ENCODE measurements at regions not wholly inside any gene's neighbourhood (a gene's known extent, or its start where the extent isn't known, plus 50 kb on each side); places are given as distances from the start of the nearest gene placed in this dataset.

GRCh38 chr12:90013409-90013808, 304.8 kb upstream of the ATP2B1 start:
- H3K9me3 ChIP-seq (ENCODE audit: low read depth, low read length): no peaks in the 10 kb centered on the region
- H3K4me3 ChIP-seq: no peak overlapping the region
- DNase-seq (ENCODE audit: low read depth, low spot score): no peak
- no peak overlapping the region for H3K9ac ChIP-seq (ENCODE audit: insufficient read length)
- H3K36me3 ChIP-seq (ENCODE audit: insufficient read depth, low read length): no peaks in the 10 kb centered on the region
- TF ChIP-seq EZH2 (IDR thresholded peaks at IDR 0.05) (no peak), FOXP2 (optimal IDR thresholded peaks at IDR 0.05; ENCODE audit: control extremely low read depth, extremely low read length, insufficient read depth) (no peak), POLR2AphosphoS5 (IDR thresholded peaks at IDR 0.05; ENCODE audit: borderline replicate concordance, low read depth, low read length) (no peak)
- no peak overlapping the region for H3K27ac ChIP-seq

GRCh38 chr12:90010089-90010488, 301.5 kb upstream of the ATP2B1 start:
- H3K27ac ChIP-seq: no peak overlapping the region
- TF ChIP-seq POLR2AphosphoS5 (IDR thresholded peaks at IDR 0.05; ENCODE audit: borderline replicate concordance, low read depth, low read length): no peak
- TF ChIP-seq FOXP2 (optimal IDR thresholded peaks at IDR 0.05; ENCODE audit: control extremely low read depth, extremely low read length, insufficient read depth): no peak
- TF ChIP-seq EZH2 (IDR thresholded peaks at IDR 0.05): no peak
- H3K9me3 ChIP-seq (ENCODE audit: low read depth, low read length): no peaks in the 10 kb centered on the region
- H3K9ac ChIP-seq (ENCODE audit: insufficient read length): no peak overlapping the region
- no peaks in the 10 kb centered on the region for H3K36me3 ChIP-seq (ENCODE audit: insufficient read depth, low read length)
- no peak for DNase-seq (ENCODE audit: low read depth, low spot score)
- H3K4me3 ChIP-seq: no peak overlapping the region

- H3K36me3 ChIP-seq (ENCODE audit: insufficient read depth, low read length): no peaks in the 10 kb centered on the region
- H3K27ac ChIP-seq: no peak overlapping the region
- H3K4me3 ChIP-seq: no peak overlapping the region
- DNase-seq (ENCODE audit: low read depth, low spot score): no peak
- TF ChIP-seq POLR2AphosphoS5 (IDR thresholded peaks at IDR 0.05; ENCODE audit: borderline replicate concordance, low read depth, low read length) (no peak), FOXP2 (optimal IDR thresholded peaks at IDR 0.05; ENCODE audit: control extremely low read depth, extremely low read length, insufficient read depth) (no peak), EZH2 (IDR thresholded peaks at IDR 0.05) (no peak)
- H3K9me3 ChIP-seq (ENCODE audit: low read depth, low read length): no peaks in the 10 kb centered on the region
- no peak overlapping the region for H3K9ac ChIP-seq (ENCODE audit: insufficient read length)
These were observed 299.6 kb upstream of the ATP2B1 start for GRCh38 chr12:90008277-90008676.

DNA sequence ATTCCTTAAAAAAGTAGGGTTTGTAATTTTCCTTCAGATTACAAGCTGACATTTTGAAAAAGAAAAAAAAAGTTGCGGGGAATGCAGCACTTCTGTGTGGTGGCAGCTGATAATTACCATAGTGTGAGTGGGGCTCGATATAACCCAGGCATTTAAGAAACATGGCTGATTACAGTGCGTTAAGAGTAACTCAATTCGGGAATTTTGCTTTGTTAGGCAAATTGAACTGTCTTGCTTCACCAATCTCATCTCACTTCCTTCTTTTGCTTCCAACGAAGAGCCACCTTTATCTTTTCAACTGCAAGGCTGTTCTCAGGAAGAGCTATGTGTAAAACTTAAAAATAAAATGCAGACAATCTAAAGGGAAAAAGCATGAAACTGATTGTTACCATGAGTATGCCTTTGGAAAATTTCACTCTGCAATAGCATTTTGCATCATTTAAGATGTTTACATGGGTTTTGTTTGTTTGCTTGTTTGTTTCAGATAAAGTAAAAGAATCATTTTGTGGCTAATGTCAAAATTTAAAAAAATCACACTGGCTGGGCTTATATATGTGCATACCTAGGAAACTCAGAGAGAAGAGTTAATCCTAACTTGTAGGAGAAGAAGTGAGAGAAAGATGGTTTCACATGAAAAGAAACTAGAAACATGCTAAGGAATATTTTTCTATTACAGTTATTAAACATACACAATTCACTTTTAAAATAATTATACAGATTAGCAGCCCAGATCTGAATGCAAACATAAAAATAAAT, 295.9 kb upstream of the ATP2B1 start:
- H3K36me3 ChIP-seq (ENCODE audit: insufficient read depth, low read length): no peaks in the 10 kb centered on the region
- H3K9ac ChIP-seq (ENCODE audit: insufficient read length): no peak overlapping the region
- H3K4me3 ChIP-seq: no peak overlapping the region
- no peaks in the 10 kb centered on the region for H3K9me3 ChIP-seq (ENCODE audit: low read depth, low read length)
- H3K27ac ChIP-seq: no peak overlapping the region
- DNase-seq (ENCODE audit: low read depth, low spot score): no peak
- TF ChIP-seq EZH2 (IDR thresholded peaks at IDR 0.05): no peak
- no peak for TF ChIP-seq POLR2AphosphoS5 (IDR thresholded peaks at IDR 0.05; ENCODE audit: borderline replicate concordance, low read depth, low read length)
- TF ChIP-seq FOXP2 (optimal IDR thresholded peaks at IDR 0.05; ENCODE audit: control extremely low read depth, extremely low read length, insufficient read depth): no peak

GRCh38 chr12:90003688-90004087, 295.1 kb upstream of the ATP2B1 start:
- Histone ChIP-seq H3K9ac (ENCODE audit: insufficient read length) (no peak overlapping the region), H3K9me3 (ENCODE audit: low read depth, low read length) (no peaks in the 10 kb centered on the region), H3K36me3 (ENCODE audit: insufficient read depth, low read length) (no peaks in the 10 kb centered on the region), H3K27ac (no peak overlapping the region), H3K4me3 (no peak overlapping the region)
- TF ChIP-seq FOXP2 (optimal IDR thresholded peaks at IDR 0.05; ENCODE audit: control extremely low read depth, extremely low read length, insufficient read depth) (no peak), EZH2 (IDR thresholded peaks at IDR 0.05) (no peak), POLR2AphosphoS5 (IDR thresholded peaks at IDR 0.05; ENCODE audit: borderline replicate concordance, low read depth, low read length) (no peak)
- no peak for DNase-seq (ENCODE audit: low read depth, low spot score)

DNA sequence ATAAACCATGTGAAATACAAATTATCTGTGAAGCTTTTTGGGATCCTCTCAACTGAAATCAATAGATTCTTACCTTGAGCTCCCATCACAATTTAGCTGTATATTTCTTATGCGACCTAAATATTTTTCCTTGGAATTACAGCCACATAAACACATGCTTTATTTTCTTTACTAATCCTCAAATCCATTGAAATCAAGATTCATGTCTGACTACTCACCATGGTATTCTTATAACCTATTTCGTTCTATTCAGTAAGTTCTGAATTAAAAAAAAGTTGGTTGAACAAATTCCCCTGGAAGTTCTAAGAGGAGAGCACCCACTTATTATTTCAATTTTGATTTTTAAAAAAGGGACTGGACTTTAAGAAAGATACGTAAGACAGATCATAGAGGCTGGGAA, 292.1 kb upstream of the ATP2B1 start:
- no peak overlapping the region for H3K27ac ChIP-seq
- DNase-seq (ENCODE audit: low read depth, low spot score): no peak
- no peaks in the 10 kb centered on the region for H3K9me3 ChIP-seq (ENCODE audit: low read depth, low read length)
- TF ChIP-seq EZH2 (IDR thresholded peaks at IDR 0.05) (no peak), POLR2AphosphoS5 (IDR thresholded peaks at IDR 0.05; ENCODE audit: borderline replicate concordance, low read depth, low read length) (no peak), FOXP2 (optimal IDR thresholded peaks at IDR 0.05; ENCODE audit: control extremely low read depth, extremely low read length, insufficient read depth) (no peak)
- no peak overlapping the region for H3K4me3 ChIP-seq
- no peaks in the 10 kb centered on the region for H3K36me3 ChIP-seq (ENCODE audit: insufficient read depth, low read length)
- H3K9ac ChIP-seq (ENCODE audit: insufficient read length): no peak overlapping the region

- no peak for TF ChIP-seq FOXP2 (optimal IDR thresholded peaks at IDR 0.05; ENCODE audit: control extremely low read depth, extremely low read length, insufficient read depth)
- no peak for TF ChIP-seq POLR2AphosphoS5 (IDR thresholded peaks at IDR 0.05; ENCODE audit: borderline replicate concordance, low read depth, low read length)
- no peak for TF ChIP-seq EZH2 (IDR thresholded peaks at IDR 0.05)
- H3K4me3 ChIP-seq: no peak overlapping the region
- no peaks in the 10 kb centered on the region for H3K36me3 ChIP-seq (ENCODE audit: insufficient read depth, low read length)
- no peak overlapping the region for H3K27ac ChIP-seq
- no peak overlapping the region for H3K9ac ChIP-seq (ENCODE audit: insufficient read length)
- H3K9me3 ChIP-seq (ENCODE audit: low read depth, low read length): no peaks in the 10 kb centered on the region
- no peak for DNase-seq (ENCODE audit: low read depth, low spot score)
These were observed 291.3 kb upstream of the ATP2B1 start for GRCh38 chr12:89999699-90000505.

GRCh38 chr12:89995870-89996269, 287.2 kb upstream of the ATP2B1 start:
- TF ChIP-seq EZH2 (IDR thresholded peaks at IDR 0.05) (no peak), POLR2AphosphoS5 (IDR thresholded peaks at IDR 0.05; ENCODE audit: borderline replicate concordance, low read depth, low read length) (no peak), FOXP2 (optimal IDR thresholded peaks at IDR 0.05; ENCODE audit: control extremely low read depth, extremely low read length, insufficient read depth) (no peak)
- H3K27ac ChIP-seq: no peak overlapping the region
- no peaks in the 10 kb centered on the region for H3K36me3 ChIP-seq (ENCODE audit: insufficient read depth, low read length)
- H3K4me3 ChIP-seq: no peak overlapping the region
- H3K9ac ChIP-seq (ENCODE audit: insufficient read length): no peak overlapping the region
- DNase-seq (ENCODE audit: low read depth, low spot score): no peak
- no peaks in the 10 kb centered on the region for H3K9me3 ChIP-seq (ENCODE audit: low read depth, low read length)
